Esophagus (tissue), 2 donors: ENCODE measurements at regions not wholly inside any gene's neighbourhood (a gene's known extent, or its start where the extent isn't known, plus 50 kb on each side); places are given as distances from the start of the nearest gene placed in this dataset.

ENCODE experiments used
- H3K27ac ChIP-seq, 2 donors: one replicate each; pipeline ENCODE4 v1.5.1; 2013; ENCODE audit warnings: low read depth in 2 of 2, mild to moderate bottlenecking in 2 of 2, inconsistent platforms in 1 of 2, low read length in 1 of 2, moderate library complexity in 1 of 2
- H3K27me3 ChIP-seq, 2 donors: one replicate each; pipeline ENCODE4 v1.6.1; 2013; ENCODE audit warnings: low read length in 2 of 2, control low read depth in 1 of 2, mild to moderate bottlenecking in 1 of 2; ENCODE audit not compliant: insufficient read depth in 2 of 2, control insufficient read depth in 1 of 2
- H3K36me3 ChIP-seq, 2 donors: one replicate each; pipeline ENCODE4 v1.6.1; 2013; ENCODE audit warnings: low read length in 1 of 2; ENCODE audit not compliant: control insufficient read depth in 2 of 2, insufficient read depth in 2 of 2
- H3K4me1 ChIP-seq, 2 donors: one replicate each; pipeline ENCODE4 v1.6.1; 2013; ENCODE audit warnings: low read length in 1 of 2; ENCODE audit not compliant: control insufficient read depth in 2 of 2, insufficient read depth in 2 of 2
- H3K4me3 ChIP-seq, 2 donors: one replicate each; pipeline ENCODE4 v1.5.1; 2013; ENCODE audit warnings: low read length in 2 of 2, mild to moderate bottlenecking in 2 of 2, low read depth in 1 of 2, moderate library complexity in 1 of 2
- H3K9me3 ChIP-seq, 2 donors: one replicate each; pipeline ENCODE4 v1.6.1; 2013; ENCODE audit warnings: mild to moderate bottlenecking in 2 of 2, low read depth in 1 of 2, low read length in 1 of 2, moderate library complexity in 1 of 2; ENCODE audit not compliant: control insufficient read depth in 2 of 2, insufficient read depth in 1 of 2
- WGBS, 2 donors: extraction: QIAGEN DNeasy Blood & Tissue Kit; methylation state at CpG; one replicate each; pipeline ENCODE4 v1.1.7; 2013; 5-methylcytosine and 5-hydroxymethylcytosine counted together
- donor health status: healthy with polysubstance abuse.
- donor health status: Bipolar disorder and iron deficiency.

DNA sequence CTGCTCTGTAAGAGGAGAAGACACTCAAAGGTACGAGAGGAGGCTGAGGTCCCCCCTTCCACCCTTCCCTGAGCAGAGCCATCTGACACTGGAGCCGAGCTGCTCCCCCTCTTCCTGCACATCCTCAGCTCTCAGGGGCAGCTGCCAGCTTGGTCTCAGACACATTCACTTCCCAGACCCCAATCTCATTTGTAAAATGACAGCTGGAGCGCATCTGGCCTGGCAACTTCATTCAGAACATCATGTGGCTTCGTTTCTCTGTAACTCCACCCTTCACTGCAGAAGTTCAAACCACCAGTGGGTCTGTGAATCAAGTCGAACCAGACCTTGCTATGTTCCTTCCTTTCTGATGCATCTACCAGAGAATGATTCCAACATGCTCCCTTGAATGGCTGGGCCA lies 145.6 kb upstream of the CDH4 start:
- Histone ChIP-seq H3K36me3 (no peaks in the 10 kb centered on the region), H3K27ac (no peak overlapping the region), H3K4me1 (no peaks in the 10 kb centered on the region), H3K27me3 (no peaks in the 10 kb centered on the region), H3K4me3 (no peak overlapping the region), H3K9me3 (no peaks in the 10 kb centered on the region)
- 53 to 63% methylated on average over 5 of the region's 5 CpGs for WGBS, 2 donors

DNA sequence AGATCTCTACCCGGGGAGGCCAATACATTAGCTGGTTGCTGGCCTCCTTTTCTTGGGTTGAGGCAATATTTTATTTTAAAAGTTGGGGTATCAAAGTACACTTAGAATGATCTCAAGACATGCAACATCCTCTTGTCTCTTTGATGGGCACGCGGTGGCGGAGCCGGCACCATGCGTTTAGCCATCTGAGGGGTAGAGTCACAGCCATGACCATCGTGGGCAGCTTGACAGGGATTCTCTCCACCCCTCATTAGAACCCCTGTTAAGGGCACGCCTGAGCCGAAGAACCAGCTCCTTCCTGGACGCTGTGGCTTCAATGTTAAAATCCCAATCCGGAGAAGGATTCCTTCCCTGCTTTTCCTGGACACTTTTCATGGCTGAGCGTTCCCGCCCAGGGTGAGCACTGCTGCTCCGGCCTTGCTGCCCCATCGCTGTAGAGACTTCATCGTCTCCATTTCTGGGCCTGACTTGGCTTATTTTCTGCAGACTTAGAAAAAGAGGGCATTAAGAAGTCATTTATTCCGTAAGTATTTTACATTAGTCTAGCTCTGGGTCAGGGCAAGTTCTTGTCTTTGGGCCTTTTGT lies 142.7 kb upstream of the CDH4 start:
- WGBS, 2 donors = 83 to 86% methylated on average over 17 of the region's 17 CpGs
- Histone ChIP-seq H3K27me3 (no peaks in the 10 kb centered on the region), H3K9me3 (no peaks in the 10 kb centered on the region), H3K4me1 (no peaks in the 10 kb centered on the region), H3K4me3 (no peak overlapping the region), H3K36me3 (no peaks in the 10 kb centered on the region), H3K27ac (no peak overlapping the region)

DNA sequence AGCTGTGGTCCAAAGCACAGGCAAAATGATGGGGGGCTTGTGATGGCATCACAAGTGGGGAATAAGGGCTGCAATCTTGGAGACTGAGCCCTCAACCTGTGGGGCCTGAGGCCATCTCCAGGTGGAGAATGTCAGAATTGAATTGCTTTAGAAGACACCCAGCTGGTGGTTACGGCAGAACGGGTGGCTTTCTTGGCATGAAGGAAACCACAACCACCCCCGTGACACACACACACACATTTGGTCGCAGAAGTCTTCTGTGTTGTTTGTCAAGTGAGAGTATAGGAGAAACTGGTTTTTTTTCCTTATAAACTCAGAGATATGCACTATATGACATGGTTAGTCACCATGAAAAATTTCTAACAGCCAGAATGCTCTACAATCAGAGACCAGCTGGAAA lies 139.5 kb upstream of the CDH4 start:
- no peaks in the 10 kb centered on the region for H3K27me3 ChIP-seq
- H3K9me3 ChIP-seq = no peaks in the 10 kb centered on the region
- H3K36me3 ChIP-seq = no peaks in the 10 kb centered on the region
- no peak overlapping the region for H3K4me3 ChIP-seq
- no peak overlapping the region for H3K27ac ChIP-seq
- WGBS, 2 donors = 65 to 66% methylated on average over 4 of the region's 4 CpGs
- H3K4me1 ChIP-seq = no peaks in the 10 kb centered on the region

- WGBS, 2 donors = 87 to 91% methylated on average over 8 of the region's 8 CpGs
Observed at GRCh38 chr20:61113731-61114130, 138.3 kb upstream of the CDH4 start.

GRCh38 chr20:61114493-61115175 lies 137.4 kb upstream of the CDH4 start:
- no peaks in the 10 kb centered on the region for H3K27me3 ChIP-seq
- no peak overlapping the region for H3K4me3 ChIP-seq
- WGBS, 2 donors = 87 to 88% methylated on average over 18 of the region's 18 CpGs
- H3K36me3 ChIP-seq = no peaks in the 10 kb centered on the region
- no peaks in the 10 kb centered on the region for H3K4me1 ChIP-seq
- H3K27ac ChIP-seq = no peak overlapping the region
- no peaks in the 10 kb centered on the region for H3K9me3 ChIP-seq

More at GRCh38 chr20:61113731-61114130, 138.3 kb upstream of the CDH4 start:
- Histone ChIP-seq H3K27me3 (no peaks in the 10 kb centered on the region), H3K36me3 (no peaks in the 10 kb centered on the region), H3K4me1 (no peaks in the 10 kb centered on the region), H3K9me3 (no peaks in the 10 kb centered on the region), H3K27ac (no peak overlapping the region), H3K4me3 (no peak overlapping the region)

DNA sequence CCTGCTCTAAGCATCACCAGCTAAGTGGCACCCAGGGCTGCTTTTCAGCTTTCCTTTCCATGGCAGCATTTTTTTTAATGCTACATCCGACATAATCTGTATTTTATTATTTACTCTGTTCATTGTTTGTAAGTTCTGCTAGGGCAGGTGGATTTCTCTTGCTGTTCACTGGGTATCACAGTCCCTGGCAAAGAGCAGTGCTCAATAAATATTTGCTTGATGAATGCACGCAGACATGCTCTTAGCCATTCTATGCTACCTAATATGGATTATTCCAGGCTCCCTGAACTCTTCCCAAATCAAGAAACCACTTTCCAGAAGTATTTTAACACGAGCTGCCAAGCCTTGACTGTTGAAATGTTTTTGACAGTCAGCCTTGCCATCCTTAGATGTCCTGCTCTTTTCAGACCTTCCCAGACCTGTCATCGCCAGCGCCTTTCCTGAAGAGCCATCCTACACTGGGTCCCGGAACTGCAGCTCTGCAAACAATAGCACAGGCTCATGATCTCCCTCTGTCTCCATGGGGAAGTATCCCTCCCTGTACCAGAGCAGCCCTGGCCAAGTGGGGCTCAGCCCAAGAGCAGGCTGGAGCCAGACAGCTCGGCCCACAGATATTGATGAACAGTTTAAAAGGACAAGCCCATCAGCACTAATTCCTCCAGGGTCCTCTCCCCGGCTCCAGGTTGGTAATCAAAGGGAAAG lies 136.5 kb upstream of the CDH4 start:
- Histone ChIP-seq H3K27ac (no peak overlapping the region), H3K9me3 (no peaks in the 10 kb centered on the region), H3K27me3 (no peaks in the 10 kb centered on the region), H3K4me1 (no peaks in the 10 kb centered on the region), H3K36me3 (no peaks in the 10 kb centered on the region), H3K4me3 (no peak overlapping the region)
- WGBS, 2 donors = 39 to 47% methylated on average over 8 of the region's 8 CpGs

DNA sequence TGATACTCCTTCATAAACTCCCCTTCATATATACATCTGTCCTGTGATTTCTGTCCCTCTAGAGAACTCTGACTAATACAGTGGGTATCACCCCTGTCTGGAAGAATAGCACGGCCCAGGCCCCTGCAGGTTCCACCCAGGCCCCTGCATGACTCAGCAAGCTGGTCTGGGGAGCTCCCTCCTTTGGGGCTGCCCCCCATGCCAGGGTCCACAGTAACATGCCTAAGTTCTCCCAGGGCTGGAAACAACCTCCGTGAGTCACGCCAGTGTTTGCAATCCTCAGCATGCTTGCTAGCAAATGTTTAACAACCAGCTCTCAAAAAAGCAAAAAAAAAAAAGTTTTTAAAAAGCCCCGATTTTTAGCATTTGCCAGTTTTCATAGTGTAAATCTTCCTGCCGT lies 134.3 kb upstream of the CDH4 start:
- no peak overlapping the region for H3K27ac ChIP-seq
- H3K4me3 ChIP-seq = no peak overlapping the region
- no peaks in the 10 kb centered on the region for H3K4me1 ChIP-seq
- no peaks in the 10 kb centered on the region for H3K27me3 ChIP-seq
- no peaks in the 10 kb centered on the region for H3K9me3 ChIP-seq
- WGBS, 2 donors = 32 to 34% methylated on average over 5 of the region's 5 CpGs
- no peaks in the 10 kb centered on the region for H3K36me3 ChIP-seq

DNA sequence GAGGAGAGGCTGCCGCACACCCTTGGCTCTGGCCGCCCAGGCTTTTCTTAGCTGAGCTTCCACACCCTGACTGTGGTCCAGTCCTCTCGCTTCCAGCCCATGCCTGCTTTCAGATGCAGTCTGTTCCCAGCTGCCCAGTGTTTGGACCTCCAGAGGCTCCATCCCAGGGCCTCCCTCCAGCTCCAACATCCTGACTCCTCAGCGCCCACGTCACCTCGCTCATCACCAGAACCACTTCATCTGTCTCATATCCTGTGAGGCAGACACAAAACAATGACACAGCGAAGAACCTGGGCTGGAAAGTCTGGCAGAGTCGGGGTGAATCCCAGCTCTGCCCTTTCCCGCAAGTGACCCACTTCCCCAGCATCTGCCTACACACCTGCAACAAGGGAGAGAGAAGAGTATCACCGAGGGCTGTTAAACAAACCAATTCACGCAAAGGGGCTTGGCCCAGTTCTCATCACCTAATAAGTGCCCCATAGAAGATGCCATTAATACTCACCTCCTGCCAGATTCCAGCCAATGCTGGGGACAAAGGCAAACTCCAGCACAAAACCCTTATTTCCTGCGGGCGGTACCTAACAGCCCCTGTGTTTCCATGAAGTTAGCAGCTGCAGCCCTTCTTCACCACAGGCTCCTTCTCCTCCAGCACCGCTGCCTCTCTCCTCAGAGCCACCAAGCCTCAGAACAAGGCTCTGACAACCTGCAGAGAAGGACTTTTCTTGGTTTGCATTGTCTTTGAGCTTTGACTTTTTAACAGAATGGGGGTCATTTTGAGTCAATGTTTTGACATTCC lies 133.4 kb upstream of the CDH4 start:
- Histone ChIP-seq H3K27me3 (no peaks in the 10 kb centered on the region), H3K9me3 (no peaks in the 10 kb centered on the region), H3K36me3 (no peaks in the 10 kb centered on the region), H3K27ac (no peak overlapping the region), H3K4me3 (no peak overlapping the region), H3K4me1 (no peaks in the 10 kb centered on the region)
- WGBS, 2 donors = 77 to 78% methylated on average over 14 of the region's 14 CpGs

DNA sequence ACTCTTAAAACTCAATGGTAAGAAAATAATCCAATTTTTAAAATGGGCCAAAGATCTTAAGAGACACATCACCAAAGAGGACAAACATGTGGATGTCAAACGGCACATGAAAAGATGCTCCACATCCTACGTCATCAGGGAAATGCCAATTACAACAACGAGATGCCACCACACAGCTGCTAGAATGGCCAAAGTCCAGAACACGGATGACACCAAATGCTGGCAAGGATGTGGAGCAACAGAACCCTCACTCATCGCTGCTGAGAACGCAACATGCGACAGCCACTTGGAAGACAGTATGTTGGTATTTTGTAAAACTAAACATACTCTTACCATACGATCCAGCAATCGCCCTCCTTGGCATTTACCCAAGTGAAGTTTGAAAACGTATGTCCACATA lies 132.8 kb upstream of the CDH4 start:
- 73 to 77% methylated on average over 10 of the region's 10 CpGs for WGBS, 2 donors
- H3K27ac ChIP-seq = no peak overlapping the region
- no peaks in the 10 kb centered on the region for H3K4me1 ChIP-seq
- H3K9me3 ChIP-seq = no peaks in the 10 kb centered on the region
- no peak overlapping the region for H3K4me3 ChIP-seq
- H3K27me3 ChIP-seq = no peaks in the 10 kb centered on the region
- H3K36me3 ChIP-seq = no peaks in the 10 kb centered on the region
